Gastrocnemius medialis (tissue), 4 donors: ENCODE measurements at regions not wholly inside any gene's neighbourhood (a gene's known extent, or its start where the extent isn't known, plus 50 kb on each side); places are given as distances from the start of the nearest gene placed in this dataset.

Experiments
- POLR2A ChIP-seq, 2 donors: fragments of 450-650 bp; IDR thresholded peaks; one replicate each; pipeline ENCODE4 v1.6.1; 2017; ENCODE audit warnings: antibody characterized with exemption in 2 of 2, mild to moderate bottlenecking in 2 of 2, moderate library complexity in 2 of 2
- TF ChIP-seq, protein P1 (sequence below), 5 experiments: fragments of 450-650 bp in 3 of 5; fragments of 200-600 bp in 2 of 5; sonication (generic) in 2 of 5; IDR thresholded peaks in 4 of 5; conservative IDR thresholded peaks in 1 of 5; 1 replicate in 4 of 5; 2 replicates in 1 of 5; pipeline ENCODE4 v1.5.1; 2016 to 2019; ENCODE audit warnings: antibody characterized with exemption in 5 of 5, mild to moderate bottlenecking in 3 of 5, moderate library complexity in 3 of 5

GRCh38 chr11:10377183-10377582 is 72.3 kb downstream of the ADM start:
- TF ChIP-seq, protein P1, sequence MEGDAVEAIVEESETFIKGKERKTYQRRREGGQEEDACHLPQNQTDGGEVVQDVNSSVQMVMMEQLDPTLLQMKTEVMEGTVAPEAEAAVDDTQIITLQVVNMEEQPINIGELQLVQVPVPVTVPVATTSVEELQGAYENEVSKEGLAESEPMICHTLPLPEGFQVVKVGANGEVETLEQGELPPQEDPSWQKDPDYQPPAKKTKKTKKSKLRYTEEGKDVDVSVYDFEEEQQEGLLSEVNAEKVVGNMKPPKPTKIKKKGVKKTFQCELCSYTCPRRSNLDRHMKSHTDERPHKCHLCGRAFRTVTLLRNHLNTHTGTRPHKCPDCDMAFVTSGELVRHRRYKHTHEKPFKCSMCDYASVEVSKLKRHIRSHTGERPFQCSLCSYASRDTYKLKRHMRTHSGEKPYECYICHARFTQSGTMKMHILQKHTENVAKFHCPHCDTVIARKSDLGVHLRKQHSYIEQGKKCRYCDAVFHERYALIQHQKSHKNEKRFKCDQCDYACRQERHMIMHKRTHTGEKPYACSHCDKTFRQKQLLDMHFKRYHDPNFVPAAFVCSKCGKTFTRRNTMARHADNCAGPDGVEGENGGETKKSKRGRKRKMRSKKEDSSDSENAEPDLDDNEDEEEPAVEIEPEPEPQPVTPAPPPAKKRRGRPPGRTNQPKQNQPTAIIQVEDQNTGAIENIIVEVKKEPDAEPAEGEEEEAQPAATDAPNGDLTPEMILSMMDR (IDR thresholded peaks at IDR 0.05 in 4 of 5, conservative IDR thresholded peaks at IDR 0.05 in 1 of 5), result no peak
- TF ChIP-seq POLR2A (IDR thresholded peaks at IDR 0.05), result no peak
